ENCODE measurements at regions not wholly inside any gene's neighbourhood (a gene's known extent, or its start where the extent isn't known, plus 50 kb on each side); places are given as distances from the start of the nearest gene placed in this dataset.
A peak's percentile ranks its signal among the peaks of the same experiment; 100 is the strongest.
"Not testable (repeated sequence)": the region's sequence is repeated elsewhere in the genome, so short reads cannot be mapped to it uniquely, and the experiment has no call there.

GRCh38 chr4:183798301-183799253, 106.5 kb upstream of the STOX2 start:
- in situ Hi-C loops (cut with MboI; ENCODE audit: low sequenced_read_pairs), result no loop called here
- H3K4me1 ChIP-seq, result peaks cover 6% of the 10 kb centered on the region
- no peaks in the 10 kb centered on the region for H3K9me3 ChIP-seq
- H3K36me3 ChIP-seq (replicated peaks), result no peaks in the 10 kb centered on the region
- no peaks in the 10 kb centered on the region for H3K27me3 ChIP-seq (ENCODE audit: low read depth)
- peak overlapping the region; percentile 40 for H3K4me3 ChIP-seq
- DNase-seq (ENCODE audit: low spot score in 2 of 2), result peak; percentile 14 to 38

- DNase-seq (ENCODE audit: low spot score in 2 of 2), result no peak
- H3K36me3 ChIP-seq (replicated peaks), result no peaks in the 10 kb centered on the region
- in situ Hi-C loops (cut with MboI; ENCODE audit: low sequenced_read_pairs), result no loop called here
- peaks cover 6% of the 10 kb centered on the region for H3K4me1 ChIP-seq
- no peaks in the 10 kb centered on the region for H3K9me3 ChIP-seq
- H3K27me3 ChIP-seq (ENCODE audit: low read depth), result no peaks in the 10 kb centered on the region
- H3K4me3 ChIP-seq, result no peak overlapping the region
Observed at GRCh38 chr4:183801457-183802165, 103.5 kb upstream of the STOX2 start.

GRCh38 chr4:183806341-183806740, 98.8 kb upstream of the STOX2 start:
- in situ Hi-C loops (cut with MboI; ENCODE audit: low sequenced_read_pairs), result no loop called here
- no peaks in the 10 kb centered on the region for H3K9me3 ChIP-seq
- no peaks in the 10 kb centered on the region for H3K4me1 ChIP-seq
- no peaks in the 10 kb centered on the region for H3K36me3 ChIP-seq (replicated peaks)
- no peaks in the 10 kb centered on the region for H3K27me3 ChIP-seq (ENCODE audit: low read depth)
- no peak for DNase-seq (ENCODE audit: low spot score in 2 of 2)
- no peak overlapping the region for H3K4me3 ChIP-seq

- Histone ChIP-seq H3K9me3 (no peaks in the 10 kb centered on the region), H3K4me1 (no peaks in the 10 kb centered on the region), H3K4me3 (no peak overlapping the region), H3K27me3 (ENCODE audit: low read depth) (no peaks in the 10 kb centered on the region), H3K36me3 (replicated peaks) (no peaks in the 10 kb centered on the region)
- DNase-seq (ENCODE audit: low spot score in 2 of 2), result no peak
- in situ Hi-C loops (cut with MboI; ENCODE audit: low sequenced_read_pairs), result no loop called here
Observed at GRCh38 chr4:183807420-183808096, 97.5 kb upstream of the STOX2 start.

GRCh38 chr4:183808097-183808456, 97.0 kb upstream of the STOX2 start:
- H3K27me3 ChIP-seq (ENCODE audit: low read depth), result no peaks in the 10 kb centered on the region
- H3K9me3 ChIP-seq, result no peaks in the 10 kb centered on the region
- in situ Hi-C loops (cut with MboI; ENCODE audit: low sequenced_read_pairs), result no loop called here
- no peaks in the 10 kb centered on the region for H3K36me3 ChIP-seq (replicated peaks)
- no peaks in the 10 kb centered on the region for H3K4me1 ChIP-seq
- no peak overlapping the region for H3K4me3 ChIP-seq
- DNase-seq (ENCODE audit: low spot score in 2 of 2), result no peak

- no peaks in the 10 kb centered on the region for H3K36me3 ChIP-seq (replicated peaks)
- H3K9me3 ChIP-seq, result no peaks in the 10 kb centered on the region
- in situ Hi-C loops (cut with MboI; ENCODE audit: low sequenced_read_pairs), result no loop called here
- DNase-seq (ENCODE audit: low spot score in 2 of 2), result peak in 1 of 2 experiments; percentile 18
- H3K4me1 ChIP-seq, result no peaks in the 10 kb centered on the region
- H3K4me3 ChIP-seq, result no peak overlapping the region
- no peaks in the 10 kb centered on the region for H3K27me3 ChIP-seq (ENCODE audit: low read depth)
Observed at GRCh38 chr4:183812567-183812966, 92.5 kb upstream of the STOX2 start.

GRCh38 chr4:183814461-183814860, 90.6 kb upstream of the STOX2 start:
- in situ Hi-C loops (cut with MboI; ENCODE audit: low sequenced_read_pairs), result no loop called here
- Histone ChIP-seq H3K36me3 (replicated peaks) (no peaks in the 10 kb centered on the region), H3K4me1 (no peaks in the 10 kb centered on the region), H3K27me3 (ENCODE audit: low read depth) (no peaks in the 10 kb centered on the region), H3K4me3 (no peak overlapping the region), H3K9me3 (no peaks in the 10 kb centered on the region)
- no peak for DNase-seq (ENCODE audit: low spot score in 2 of 2)

GRCh38 chr4:183816077-183816476, 89.0 kb upstream of the STOX2 start:
- Histone ChIP-seq H3K4me1 (no peaks in the 10 kb centered on the region), H3K27me3 (ENCODE audit: low read depth) (no peaks in the 10 kb centered on the region), H3K4me3 (no peak overlapping the region), H3K36me3 (replicated peaks) (no peaks in the 10 kb centered on the region), H3K9me3 (no peaks in the 10 kb centered on the region)
- in situ Hi-C loops (cut with MboI; ENCODE audit: low sequenced_read_pairs), result no loop called here
- no peak for DNase-seq (ENCODE audit: low spot score in 2 of 2)

- H3K36me3 ChIP-seq (replicated peaks), result no peaks in the 10 kb centered on the region
- H3K4me1 ChIP-seq, result no peaks in the 10 kb centered on the region
- no peaks in the 10 kb centered on the region for H3K27me3 ChIP-seq (ENCODE audit: low read depth)
- DNase-seq (ENCODE audit: low spot score in 2 of 2), result no peak
- no peaks in the 10 kb centered on the region for H3K9me3 ChIP-seq
- H3K4me3 ChIP-seq, result no peak overlapping the region
- in situ Hi-C loops (cut with MboI; ENCODE audit: low sequenced_read_pairs), result no loop called here
Observed at GRCh38 chr4:183816882-183817509, 88.1 kb upstream of the STOX2 start.

- H3K4me1 ChIP-seq; H3K36me3 ChIP-seq (replicated peaks); in situ Hi-C loops (cut with MboI; ENCODE audit: low sequenced_read_pairs); H3K9me3 ChIP-seq; H3K4me3 ChIP-seq; H3K27me3 ChIP-seq (ENCODE audit: low read depth); DNase-seq (ENCODE audit: low spot score in 2 of 2): not testable (repeated sequence)
Observed at GRCh38 chr4:183818591-183818990, 86.5 kb upstream of the STOX2 start.

- DNase-seq (ENCODE audit: low spot score in 2 of 2), result no peak
Observed at GRCh38 chr4:183821076-183821853, 83.8 kb upstream of the STOX2 start.

GRCh38 chr4:183823434-183823833, 81.7 kb upstream of the STOX2 start:
- in situ Hi-C loops (cut with MboI; ENCODE audit: low sequenced_read_pairs), result no loop called here
- no peaks in the 10 kb centered on the region for H3K9me3 ChIP-seq
- no peak for DNase-seq (ENCODE audit: low spot score in 2 of 2)

More at GRCh38 chr4:183821076-183821853, 83.8 kb upstream of the STOX2 start:
- no peak overlapping the region for H3K4me3 ChIP-seq
- no peaks in the 10 kb centered on the region for H3K27me3 ChIP-seq (ENCODE audit: low read depth)
- in situ Hi-C loops (cut with MboI; ENCODE audit: low sequenced_read_pairs), result no loop called here
- H3K4me1 ChIP-seq, result no peaks in the 10 kb centered on the region
- no peaks in the 10 kb centered on the region for H3K9me3 ChIP-seq
- H3K36me3 ChIP-seq (replicated peaks), result no peaks in the 10 kb centered on the region

GRCh38 chr4:183825346-183825745, 79.8 kb upstream of the STOX2 start:
- Histone ChIP-seq H3K9me3 (no peaks in the 10 kb centered on the region), H3K27me3 (ENCODE audit: low read depth) (no peaks in the 10 kb centered on the region), H3K36me3 (replicated peaks) (no peaks in the 10 kb centered on the region), H3K4me3 (no peak overlapping the region), H3K4me1 (no peaks in the 10 kb centered on the region)
- in situ Hi-C loops (cut with MboI; ENCODE audit: low sequenced_read_pairs), result no loop called here
- DNase-seq (ENCODE audit: low spot score in 2 of 2), result no peak

More at GRCh38 chr4:183823434-183823833, 81.7 kb upstream of the STOX2 start:
- Histone ChIP-seq H3K36me3 (replicated peaks) (no peaks in the 10 kb centered on the region), H3K4me1 (no peaks in the 10 kb centered on the region), H3K27me3 (ENCODE audit: low read depth) (no peaks in the 10 kb centered on the region), H3K4me3 (no peak overlapping the region)

Data from HAP-1 (cell line).